Brain pericyte (primary cell): ENCODE measurements at regions not wholly inside any gene's neighbourhood (a gene's known extent, or its start where the extent isn't known, plus 50 kb on each side); places are given as distances from the start of the nearest gene placed in this dataset.

Experiments used
- DNase-seq: peaks from one replicate; pipeline ENCODE4 v3.0.0-alpha.2; 2012; ENCODE audit warnings: low read depth, low spot score

DNA sequence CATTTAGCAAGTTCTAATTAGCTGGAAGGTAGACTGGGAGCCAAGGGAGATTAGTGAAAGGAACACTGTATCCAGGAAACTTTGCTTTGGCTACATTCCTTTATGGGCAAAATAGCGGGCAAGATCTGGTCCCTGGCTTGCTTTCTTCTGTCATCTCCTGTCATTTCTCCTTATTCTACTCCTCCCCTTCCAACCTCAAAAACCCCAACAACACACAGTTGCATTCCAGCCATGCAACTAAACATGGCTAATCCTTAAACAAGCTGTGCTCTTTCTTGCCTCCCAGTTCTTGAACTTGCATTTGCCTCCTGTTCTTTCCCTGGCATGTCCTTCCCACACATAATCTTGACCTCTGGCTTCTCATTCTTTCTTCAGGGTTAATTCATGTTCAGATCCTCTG, 59.5 kb upstream of the CDCA7L start:
- no peak for DNase-seq

GRCh38 chr7:22002726-22003125, 57.0 kb upstream of the CDCA7L start:
- no peak for DNase-seq

- DNase-seq = peak; percentile 11
Measured at GRCh38 chr7:22001345-22002004, 55.8 kb upstream of the CDCA7L start.

DNA sequence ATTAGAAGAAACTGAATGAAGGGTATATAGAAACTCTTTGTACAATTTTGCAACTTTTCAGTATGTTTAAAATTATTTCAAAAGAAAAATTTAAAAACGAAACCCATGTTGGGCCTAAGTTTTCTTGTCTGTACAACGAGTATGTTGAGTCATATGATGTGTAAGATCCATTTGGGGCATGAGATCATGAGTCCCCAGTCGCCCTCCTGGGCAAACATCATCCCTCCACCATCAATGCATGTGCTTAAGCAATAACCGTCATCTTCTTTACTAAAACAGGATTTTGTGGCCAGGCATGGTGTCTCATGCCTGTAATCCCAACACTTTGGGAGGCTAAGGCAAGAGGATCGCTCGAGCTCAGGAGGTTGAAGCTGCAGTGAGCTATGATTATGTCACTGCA, 54.2 kb upstream of the CDCA7L start:
- no peak for DNase-seq

DNA sequence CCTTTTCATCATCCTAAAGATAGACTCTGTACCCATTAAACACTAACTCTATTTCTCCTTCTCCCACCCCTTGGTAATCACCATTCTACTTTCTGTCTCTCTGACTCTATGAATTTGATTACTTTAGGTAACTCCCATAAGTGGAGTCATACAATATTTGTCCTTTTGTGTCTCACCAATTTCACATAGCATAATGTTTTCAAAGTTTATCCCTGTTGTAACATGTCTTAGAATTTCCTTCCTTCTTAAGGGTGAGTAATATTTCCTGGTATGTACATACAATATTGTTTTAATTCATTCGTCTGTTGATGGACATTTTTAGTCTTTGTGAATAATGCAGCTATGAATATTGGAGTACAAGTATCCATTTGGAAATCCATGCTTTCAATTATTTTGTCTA, 50.9 kb upstream of the CDCA7L start:
- DNase-seq = no peak
